HG03175 (cell line): ENCODE measurements at regions not wholly inside any gene's neighbourhood (a gene's known extent, or its start where the extent isn't known, plus 50 kb on each side); places are given as distances from the start of the nearest gene placed in this dataset.
A peak's percentile ranks its signal among the peaks of the same experiment; 100 is the strongest.
"Not testable (repeated sequence)": the region's sequence is repeated elsewhere in the genome, so short reads cannot be mapped to it uniquely, and the experiment has no call there.

Experiments used
- ATAC-seq: cut with Tn5 transposase; IDR thresholded peaks from one replicate; pipeline ENCODE4 v1.9.1; 2021; ENCODE audit warnings: mild to moderate bottlenecking, moderate library complexity; ENCODE audit not compliant: unreplicated experiment

DNA sequence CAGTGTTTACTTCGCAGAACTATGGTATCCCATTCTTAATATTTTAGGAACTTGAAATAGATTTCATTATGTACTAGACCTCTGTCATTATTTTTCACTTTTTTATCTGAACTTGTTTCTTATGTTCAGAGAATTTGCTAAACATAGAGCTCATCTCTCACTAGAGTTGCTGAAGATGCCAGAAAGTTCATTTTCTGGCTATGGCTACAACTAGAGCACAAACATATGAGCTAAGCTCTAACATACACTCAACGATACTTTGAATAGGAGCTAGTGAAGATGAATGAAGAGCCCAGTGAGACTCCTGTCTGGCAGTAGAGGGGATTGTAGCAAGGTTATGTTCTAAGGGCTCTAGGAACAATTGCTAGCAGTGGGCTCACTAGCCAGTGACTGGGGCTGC lies 582.2 kb downstream of the KIF4B start:
- ATAC-seq: no peak

DNA sequence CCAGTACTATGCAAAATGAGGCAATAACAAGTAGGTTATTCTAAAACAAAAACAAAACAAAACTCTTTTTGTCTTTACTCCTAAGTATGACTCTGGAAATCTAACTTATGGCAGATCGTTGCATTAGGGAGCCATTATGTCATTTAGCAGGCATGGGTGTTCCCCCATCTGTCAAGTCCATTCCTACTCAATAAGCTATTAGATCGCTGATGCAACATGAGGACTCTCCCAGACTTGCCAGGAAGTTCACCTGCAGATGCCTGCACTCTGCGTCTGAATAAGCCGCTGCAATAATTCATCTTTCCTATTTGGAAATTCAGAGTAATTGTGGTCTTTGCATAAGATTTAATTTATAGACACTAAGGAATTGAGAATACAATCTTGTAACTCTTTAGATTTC lies 585.0 kb downstream of the KIF4B start:
- ATAC-seq: no peak

DNA sequence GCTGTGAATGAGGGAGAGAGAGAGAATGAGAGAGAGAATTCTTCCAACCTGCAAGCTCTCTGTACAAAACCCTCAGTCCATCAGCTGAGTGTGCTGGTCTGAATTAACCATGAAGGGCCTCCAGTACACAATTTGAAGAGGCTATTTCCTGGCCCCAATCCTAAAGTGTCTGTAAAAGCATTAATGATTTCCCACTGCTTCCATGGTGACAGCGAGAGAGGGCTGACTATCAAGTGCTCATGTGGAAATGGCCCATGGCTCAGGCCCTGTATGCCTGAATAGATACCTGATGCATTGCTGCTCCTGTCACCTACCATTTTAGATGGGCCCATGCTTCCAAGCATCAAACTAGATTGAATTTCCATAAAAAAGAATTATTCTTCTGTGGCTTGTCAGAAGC lies 592.4 kb downstream of the KIF4B start:
- ATAC-seq: no peak

DNA sequence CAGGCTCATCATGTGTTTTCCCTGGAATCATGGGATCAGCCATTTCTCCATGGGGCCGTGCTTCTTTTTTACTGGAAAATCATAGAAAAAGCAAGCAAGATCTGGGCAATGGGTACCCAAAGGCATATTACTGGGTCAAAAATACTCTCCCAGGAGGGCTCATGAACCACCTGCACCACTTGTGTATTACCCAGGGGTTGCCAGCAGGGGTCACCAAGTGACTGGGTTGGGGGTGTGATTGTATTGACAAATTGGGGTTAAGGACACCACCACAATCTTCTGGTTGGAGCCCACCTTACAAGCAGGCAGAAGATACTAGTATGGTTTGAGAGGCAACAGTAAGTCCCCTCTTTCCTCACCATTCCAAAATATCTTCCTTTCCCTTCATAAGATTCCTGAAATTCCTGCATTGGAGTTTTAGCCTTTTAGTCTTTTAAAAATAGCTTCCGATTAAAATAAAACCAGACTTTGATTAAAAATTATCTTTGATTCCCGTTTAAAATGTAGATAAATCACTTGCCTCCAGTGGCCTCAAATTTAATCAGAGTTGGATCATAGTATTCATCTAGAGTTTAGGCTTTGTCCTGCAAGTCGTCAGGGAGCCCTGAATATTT lies 603.3 kb downstream of the KIF4B start:
- ATAC-seq: peak; percentile 84

DNA sequence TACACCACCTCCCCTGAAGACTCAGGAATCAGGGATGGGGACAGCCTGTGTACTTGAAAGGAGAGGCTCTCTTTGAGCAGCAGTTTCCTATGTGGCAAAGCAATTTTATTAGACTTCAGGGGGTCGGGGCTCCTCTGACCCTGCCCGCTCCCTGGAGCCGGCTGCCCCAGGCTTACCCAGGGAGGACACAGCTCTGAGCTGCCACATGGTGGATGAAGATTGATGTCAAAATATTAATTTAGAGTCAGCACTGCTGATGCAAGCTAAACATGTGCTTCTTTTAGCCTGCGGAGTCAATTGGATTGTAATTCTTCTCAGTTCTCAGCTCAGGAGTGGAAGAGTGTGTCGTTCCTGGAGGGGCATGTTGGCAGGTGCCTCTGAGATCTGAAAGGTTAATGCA lies 606.1 kb downstream of the KIF4B start:
- ATAC-seq: no peak

DNA sequence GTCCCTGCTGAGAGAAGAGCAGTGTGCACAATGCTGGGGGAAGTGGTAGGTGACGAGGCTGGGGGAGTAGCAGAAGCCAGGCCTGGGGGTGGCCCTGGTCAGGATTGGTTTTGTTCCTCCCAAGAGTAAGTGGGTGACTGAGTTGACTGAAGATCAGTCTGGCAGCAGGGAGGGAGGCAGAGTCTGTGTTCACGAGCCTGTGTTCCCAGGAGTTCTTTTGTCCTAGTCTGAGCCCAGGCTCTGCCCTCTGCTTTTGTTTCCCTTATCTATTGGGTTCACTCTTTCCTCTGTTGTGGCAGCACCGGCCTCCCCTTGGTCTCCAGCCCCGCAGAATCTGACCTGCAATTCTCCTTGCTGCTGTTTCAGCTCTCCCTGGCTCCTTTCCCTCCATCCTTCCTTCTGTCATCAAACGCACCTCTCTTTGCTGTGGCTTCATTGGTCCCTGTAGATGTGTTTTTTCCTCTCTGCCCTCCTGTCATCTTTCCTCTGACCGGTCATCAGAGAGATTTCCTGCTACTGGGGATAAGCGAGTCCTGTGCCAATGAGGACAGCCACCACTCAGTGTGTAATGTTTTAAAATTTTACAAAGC lies 607.4 kb downstream of the KIF4B start:
- no peak for ATAC-seq

DNA sequence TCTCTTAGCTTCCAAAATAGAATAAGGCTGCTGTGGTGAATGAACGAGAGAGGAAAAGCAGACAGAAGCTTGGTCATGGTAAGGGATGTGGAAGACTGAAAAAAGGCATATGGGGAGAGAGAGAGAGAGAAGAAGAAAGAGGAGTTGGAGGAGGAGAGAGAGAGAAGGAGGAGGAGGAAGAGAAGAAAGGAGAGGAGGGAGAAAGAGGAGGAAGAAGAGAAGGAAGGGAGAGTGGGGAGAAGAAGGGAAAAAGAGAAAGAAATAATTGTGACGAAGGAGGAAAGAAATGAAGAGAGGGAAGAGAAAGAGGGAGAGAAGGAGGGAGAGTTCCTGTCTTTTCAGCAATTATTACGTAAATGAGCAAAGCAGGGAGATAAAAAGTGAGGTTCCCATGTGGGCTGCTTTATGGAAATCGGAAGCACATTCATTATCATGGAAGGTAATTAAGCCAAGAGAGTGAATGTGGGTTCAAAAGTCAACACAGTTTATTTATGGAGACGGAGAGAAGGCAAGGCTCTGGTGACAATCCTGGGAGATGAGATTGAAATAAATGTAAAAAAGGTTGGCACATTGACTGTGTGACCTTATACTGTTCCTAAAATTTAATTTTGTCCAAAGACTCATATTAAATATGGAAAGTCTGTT lies 611.2 kb downstream of the KIF4B start:
- no peak for ATAC-seq

DNA sequence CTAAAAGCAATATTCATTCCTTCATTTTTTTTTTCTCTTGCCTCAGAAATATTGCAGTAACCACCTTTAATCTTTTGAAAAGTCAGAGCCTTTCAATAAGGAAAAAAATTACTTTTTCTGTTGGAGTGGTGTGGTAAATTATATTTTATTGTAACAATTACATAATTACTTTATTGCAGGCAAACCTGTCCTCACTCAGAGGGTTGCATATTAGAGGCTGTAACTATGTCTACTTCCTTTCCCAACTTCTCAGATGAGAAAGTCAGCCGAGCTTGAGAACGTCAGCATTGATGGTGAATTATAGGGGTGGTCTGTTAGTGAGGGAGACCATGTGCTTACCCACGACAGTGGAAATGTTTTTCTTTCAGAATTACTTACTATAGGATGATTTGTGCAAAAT lies 611.8 kb downstream of the KIF4B start:
- ATAC-seq: no peak

DNA sequence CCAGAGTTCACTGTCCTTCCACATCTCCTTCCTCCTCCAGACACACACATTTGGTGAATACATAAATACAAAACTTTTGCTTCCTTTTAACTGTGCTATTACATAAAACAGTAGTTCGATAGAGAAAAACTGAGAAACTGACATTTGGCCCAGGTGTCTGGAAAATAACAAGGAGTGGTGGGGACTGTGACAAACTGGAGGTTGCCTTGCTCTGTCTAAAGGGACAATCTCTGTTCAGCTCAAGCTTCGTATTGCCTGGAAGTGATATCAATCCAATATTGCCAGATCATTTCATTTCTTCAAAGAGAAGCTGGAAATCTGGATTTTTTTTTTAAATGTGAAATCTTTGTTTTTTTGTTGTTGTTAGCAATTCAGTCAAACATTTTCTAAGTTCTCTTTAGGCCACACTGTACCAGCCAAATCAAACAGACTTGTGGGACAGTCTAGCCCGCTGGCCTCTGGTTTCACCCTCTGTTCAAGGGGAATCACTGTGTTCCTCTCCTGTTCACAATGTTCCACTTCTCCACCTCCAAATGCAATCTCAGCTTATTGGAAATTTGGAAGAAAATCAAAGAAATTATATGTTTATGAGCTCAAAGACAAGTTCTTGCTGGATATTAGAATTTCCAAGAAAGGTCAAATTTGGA lies 612.5 kb downstream of the KIF4B start:
- ATAC-seq: no peak

DNA sequence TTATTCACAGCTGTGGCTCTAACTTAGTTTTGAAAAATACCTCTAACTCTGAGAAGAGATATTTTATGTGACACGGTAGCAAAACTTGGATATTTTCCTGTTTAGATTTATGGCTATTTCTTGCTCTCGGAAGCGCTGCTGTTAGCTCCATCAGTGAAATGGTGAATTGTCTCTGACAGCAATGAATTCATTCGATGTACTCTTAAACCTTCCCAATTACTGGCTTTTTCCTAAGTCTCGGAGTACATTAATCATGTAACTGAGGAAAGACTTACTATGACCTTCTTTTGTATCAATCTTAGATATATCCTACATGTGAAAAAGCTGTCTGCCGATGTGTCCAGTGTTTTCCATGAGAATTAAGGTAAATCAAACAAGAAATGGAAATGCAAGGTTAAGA lies 613.0 kb downstream of the KIF4B start:
- ATAC-seq: no peak

DNA sequence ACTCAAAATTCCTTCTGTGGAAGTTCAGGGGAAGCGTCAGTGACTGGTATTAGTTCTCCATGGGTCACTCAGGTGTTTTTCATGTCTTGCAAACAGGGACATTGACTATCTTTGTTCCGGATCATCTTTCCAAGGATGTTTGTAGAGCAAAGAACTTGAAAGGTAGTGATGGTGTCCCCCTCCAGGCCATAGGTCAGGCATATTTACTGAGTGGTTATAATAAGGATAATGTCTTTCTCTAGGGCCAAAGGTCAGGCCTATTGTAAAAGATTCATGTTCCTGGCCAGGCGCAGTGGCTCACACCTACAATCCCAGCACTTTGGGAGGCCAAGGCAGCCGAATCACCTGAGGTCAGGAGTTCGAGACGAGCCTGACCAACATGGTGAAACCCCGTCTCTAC lies 614.8 kb downstream of the KIF4B start:
- no peak for ATAC-seq

DNA sequence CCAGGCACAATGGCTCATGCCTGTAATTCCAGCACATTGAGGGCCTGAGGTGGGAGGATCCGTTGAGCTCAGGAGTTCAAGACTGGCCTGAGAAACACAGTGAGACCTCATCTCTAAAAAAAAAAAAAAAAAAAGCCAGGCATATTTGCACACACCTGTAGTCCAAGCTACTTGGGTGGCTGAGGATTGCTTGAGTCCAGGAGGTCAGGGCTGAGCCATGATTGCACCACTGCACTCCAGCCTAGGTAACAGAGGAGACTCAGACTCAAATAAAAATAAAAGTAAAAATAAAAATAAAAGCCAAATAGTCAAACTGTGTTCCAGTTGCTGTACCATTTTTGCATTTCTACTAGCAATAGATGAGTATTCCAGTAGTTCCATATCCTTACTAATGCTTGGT lies 616.0 kb downstream of the KIF4B start:
- ATAC-seq: no peak

DNA sequence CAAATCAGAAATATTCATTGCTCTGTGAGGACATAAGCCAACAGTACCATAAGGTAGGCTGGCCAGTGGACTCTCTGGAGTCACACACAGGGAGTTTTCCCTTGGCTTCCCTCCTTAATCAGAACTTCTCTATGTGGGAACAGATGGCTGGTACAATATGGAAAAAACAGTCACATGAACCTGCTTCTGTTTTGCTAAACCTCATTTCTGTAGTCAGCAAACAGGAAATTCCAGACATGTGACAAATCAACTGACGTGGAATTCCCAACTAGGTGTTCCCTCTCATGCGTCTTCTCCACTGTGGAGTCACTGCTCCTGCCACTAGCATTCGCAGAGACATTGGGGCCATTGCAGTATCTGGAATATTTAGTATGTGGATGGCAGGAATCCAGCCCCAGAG lies 617.6 kb downstream of the KIF4B start:
- no peak for ATAC-seq

DNA sequence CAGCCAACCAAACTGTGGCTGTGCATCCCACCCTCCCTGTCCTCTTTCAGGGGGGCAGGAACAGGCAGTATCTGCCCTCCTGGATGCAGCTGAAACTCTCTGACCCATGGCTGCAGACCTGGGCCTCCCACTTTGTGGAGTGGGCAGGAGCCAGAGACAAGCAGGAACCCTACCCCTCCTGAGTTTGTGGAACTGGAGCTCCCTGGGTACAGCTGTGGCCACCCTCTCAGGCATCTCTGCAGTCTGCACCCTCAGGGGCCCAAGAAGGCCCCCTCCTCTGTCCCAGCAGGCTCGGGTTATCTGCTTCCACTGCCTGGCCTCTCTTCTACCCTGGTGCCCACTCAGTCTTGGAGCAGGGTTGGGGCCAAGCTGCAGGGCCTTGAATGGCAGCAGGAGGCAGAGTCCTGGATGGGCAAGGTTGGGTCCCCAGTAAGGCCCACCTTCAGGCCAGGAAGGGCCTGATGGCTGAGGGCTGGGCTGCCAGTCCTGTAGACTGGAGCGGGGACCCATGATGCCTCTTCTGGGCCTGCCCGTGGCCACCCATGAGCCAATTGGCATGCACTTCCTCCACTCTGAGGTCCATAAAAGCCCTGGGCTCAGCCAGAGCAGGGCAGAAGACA lies 619.9 kb downstream of the KIF4B start:
- ATAC-seq: no peak

DNA sequence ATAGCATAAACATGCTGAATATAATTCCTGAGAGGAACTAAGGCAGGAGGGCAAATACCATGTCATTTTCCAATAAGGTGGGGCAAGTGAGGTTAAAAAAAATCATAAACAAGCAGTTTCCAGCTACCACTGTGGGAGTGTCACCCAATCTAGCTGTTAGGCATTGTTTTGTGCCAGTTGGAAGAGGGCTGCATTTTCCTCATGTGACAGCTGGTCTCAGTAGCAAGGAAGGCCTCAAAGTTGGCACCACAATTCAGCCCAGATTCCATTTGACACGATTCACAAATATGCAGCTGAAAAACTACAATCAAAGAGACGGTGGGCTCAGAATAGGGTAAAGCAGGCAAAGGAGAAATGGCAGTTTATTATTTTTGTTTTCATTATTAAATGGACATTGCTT lies 636.1 kb downstream of the KIF4B start:
- ATAC-seq: no peak

DNA sequence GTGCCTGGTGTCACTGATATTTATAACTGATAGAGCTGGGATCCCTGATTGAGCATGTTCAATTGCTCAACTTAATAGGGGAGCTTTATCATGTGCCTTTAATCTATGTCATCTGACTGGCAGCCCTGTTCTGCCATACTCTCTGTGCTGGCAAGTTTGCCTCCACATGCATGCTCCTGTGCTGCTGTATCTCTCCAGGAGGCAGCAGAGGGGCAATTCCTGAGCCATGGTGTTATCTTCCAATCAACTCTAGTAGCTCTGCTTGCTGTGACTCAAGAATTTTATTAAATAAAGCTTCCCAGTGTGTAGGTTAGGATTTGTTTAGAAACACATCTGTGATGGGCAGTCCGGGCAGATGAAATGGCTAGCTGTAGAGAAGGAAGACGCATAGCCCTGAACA lies 642.0 kb downstream of the KIF4B start:
- no peak for ATAC-seq

DNA sequence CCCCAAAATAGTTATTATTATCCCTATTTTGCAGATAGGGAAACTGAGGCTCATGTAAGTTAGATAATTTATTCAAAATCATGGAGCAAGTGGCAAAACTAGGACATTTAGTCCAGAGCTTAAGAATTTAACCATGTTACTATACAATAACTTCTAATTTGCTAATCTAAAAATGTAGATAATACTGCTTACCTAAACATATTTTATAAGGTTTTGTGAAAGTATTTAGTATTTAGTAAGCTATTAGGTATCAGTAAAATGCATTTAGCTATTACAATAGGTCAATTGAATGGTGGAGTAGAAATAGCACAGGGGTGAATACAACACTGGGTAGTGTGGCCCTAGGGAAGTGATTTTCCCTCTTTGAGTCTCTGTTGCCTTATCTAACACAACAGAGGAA lies 648.3 kb downstream of the KIF4B start:
- ATAC-seq: no peak

DNA sequence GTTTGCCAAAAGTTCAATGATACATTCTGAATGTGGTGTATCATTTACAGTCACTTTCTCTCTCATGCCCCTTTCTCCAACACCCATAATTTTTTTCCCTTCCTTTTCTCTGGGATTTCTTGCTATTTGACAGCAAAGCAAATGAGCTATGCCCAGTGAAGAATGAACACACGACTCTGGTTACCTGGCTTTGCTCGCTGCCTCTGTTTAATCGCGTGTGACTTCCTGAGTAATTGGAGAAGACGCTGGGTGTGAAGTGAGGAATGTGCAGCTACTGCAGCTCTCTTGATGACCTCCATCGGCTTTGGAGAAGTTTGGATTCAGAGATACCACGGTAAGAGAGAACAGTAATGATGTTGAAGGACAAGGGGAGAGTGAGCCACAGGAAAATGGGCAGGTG lies 651.8 kb downstream of the KIF4B start:
- no peak for ATAC-seq

DNA sequence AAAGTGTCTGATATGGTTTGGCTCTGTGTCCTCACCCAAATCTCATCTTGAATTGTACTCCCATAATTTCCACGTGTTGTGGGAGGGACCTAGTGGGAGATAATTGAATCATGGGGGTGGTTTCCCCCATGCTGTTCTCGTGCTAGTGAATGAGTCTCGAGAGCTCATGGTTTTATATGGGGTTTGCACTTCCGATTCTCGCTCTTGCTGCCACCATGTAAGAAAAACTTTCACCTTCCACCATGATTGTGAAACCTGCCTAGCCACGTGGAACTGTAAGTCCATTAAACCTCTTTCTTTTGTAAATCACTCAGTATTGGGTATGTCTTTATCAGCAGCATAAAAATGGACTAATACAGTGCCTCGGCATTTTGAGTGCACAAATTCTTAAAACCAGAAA lies 655.0 kb upstream of the SGCD start:
- ATAC-seq: not testable (repeated sequence)

DNA sequence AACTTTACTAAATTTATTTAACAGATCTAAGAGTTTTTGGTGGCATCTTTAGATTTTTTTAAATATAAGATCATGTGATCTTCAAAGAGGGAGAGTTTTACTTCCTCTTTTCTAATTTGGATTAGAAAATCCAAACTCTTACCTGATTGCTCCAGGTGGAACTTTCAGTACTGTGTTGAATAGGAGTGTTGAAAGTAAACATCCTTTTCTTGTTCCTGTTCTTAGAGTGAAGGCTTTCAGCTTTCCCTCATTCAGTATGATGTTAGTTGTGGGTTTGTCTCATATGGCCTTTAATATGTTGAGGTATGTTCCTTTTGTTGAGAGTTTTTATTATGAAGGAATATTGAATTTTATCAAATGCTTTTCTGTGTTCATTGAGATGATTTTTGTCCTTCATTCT lies 650.0 kb upstream of the SGCD start:
- ATAC-seq: no peak

DNA sequence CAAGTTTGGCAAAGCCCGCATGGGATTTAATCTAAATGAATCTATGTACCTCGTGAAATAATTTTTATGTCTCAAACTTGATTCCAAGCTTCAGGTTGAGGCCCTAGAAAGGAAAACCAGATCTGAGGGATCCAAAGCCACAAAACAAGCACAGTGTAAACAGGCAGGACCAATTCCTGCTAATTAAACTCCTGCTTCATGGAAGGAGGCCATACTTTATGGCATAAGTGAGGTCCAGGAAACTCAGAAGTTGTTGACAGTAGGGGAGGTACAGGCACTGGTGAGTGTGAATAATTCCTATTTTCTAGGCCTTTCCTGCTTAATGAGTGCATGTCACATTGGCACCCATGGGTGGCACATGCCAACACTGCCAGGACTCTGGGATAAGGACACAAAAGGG lies 648.6 kb upstream of the SGCD start:
- no peak for ATAC-seq

DNA sequence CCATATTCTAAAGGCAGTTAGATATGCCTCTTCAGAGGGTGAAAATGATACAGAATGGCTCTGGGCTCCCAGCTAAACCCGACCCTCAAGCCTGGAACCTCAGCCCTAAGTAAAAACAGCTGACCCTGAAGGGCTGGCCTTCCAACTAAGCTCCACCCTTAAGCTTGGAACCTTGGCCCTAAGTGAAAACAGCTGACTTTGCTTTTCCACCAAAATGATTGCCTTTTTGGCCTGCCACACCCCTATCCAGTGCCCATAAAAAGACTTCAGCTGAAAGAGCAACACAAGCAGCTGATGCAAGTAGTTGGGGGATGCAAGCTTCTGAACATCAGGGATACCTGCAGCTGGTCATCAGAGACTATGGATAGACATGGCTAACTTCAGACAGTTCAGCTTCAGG lies 647.4 kb upstream of the SGCD start:
- no peak for ATAC-seq
